Prostate gland (tissue), 2 donors: ENCODE measurements at regions not wholly inside any gene's neighbourhood (a gene's known extent, or its start where the extent isn't known, plus 50 kb on each side); places are given as distances from the start of the nearest gene placed in this dataset.

Source experiments
- CTCF ChIP-seq, 4 experiments: fragments of 200-600 bp in 2 of 4; fragments of 450-650 bp in 2 of 4; sonication (generic) in 2 of 4; IDR thresholded peaks; 1 replicate in 3 of 4; 2 replicates in 1 of 4; pipeline ENCODE4 v1.5.1; 2016 to 2019; ENCODE audit warnings: antibody characterized with exemption in 4 of 4, mild to moderate bottlenecking in 2 of 4, moderate library complexity in 2 of 4
- POLR2A ChIP-seq: fragments of 450-650 bp; IDR thresholded peaks from one replicate; pipeline ENCODE4 v1.6.1; 2016; ENCODE audit warnings: antibody characterized with exemption, mild to moderate bottlenecking
- POLR2AphosphoS5 ChIP-seq: sonication (generic); formaldehyde crosslinking; IDR thresholded peaks from one replicate; pipeline ENCODE4 v1.6.1; 2017; ENCODE audit warnings: antibody characterized with exemption

- no peak for TF ChIP-seq POLR2A
- TF ChIP-seq CTCF (IDR thresholded peaks at IDR 0.05) = no peak
- TF ChIP-seq POLR2AphosphoS5 = no peak
Observed at GRCh38 chr7:45258533-45259226, 101.1 kb downstream of the RAMP3 start.
